Activated CD4-positive, alpha-beta memory T cell treated with anti-CD3 and anti-CD28 coated beads for 36 hours (primary cell): ENCODE measurements at regions not wholly inside any gene's neighbourhood (a gene's known extent, or its start where the extent isn't known, plus 50 kb on each side); places are given as distances from the start of the nearest gene placed in this dataset.

ENCODE experiments used
- CTCF ChIA-PET: fragments of 350-600 bp; sonication (Branson Sonifier 250); formaldehyde crosslinking; loops from one replicate; lab custom pipeline; 2021; ENCODE audit warnings: antibody characterized with exemption, inconsistent platforms; lab: Charles Lee
- POLR2A ChIA-PET: fragments of 350-600 bp; sonication (Branson Sonifier 250); formaldehyde crosslinking; loops from one replicate; lab custom pipeline; 2021; ENCODE audit warnings: antibody characterized with exemption; lab: Charles Lee
- DNase-seq: peaks from one replicate; pipeline ENCODE4 v3.0.0-alpha.2; 2020
- H3K27ac Mint-ChIP-seq: one replicate; pipeline ENCODE4 v1.8.0; 2021; ENCODE audit warnings: mixed read lengths
- H3K27me3 Mint-ChIP-seq: one replicate; pipeline ENCODE4 v1.8.0; 2021; ENCODE audit warnings: mixed read lengths
- H3K36me3 Mint-ChIP-seq: one replicate; pipeline ENCODE4 v1.8.0; 2021; ENCODE audit warnings: mixed read lengths
- H3K4me1 Mint-ChIP-seq: one replicate; pipeline ENCODE4 v1.8.0; 2021; ENCODE audit warnings: low read depth, mixed read lengths
- H3K4me3 Mint-ChIP-seq: one replicate; pipeline ENCODE4 v1.8.0; 2021; ENCODE audit warnings: mild to moderate bottlenecking, mixed read lengths
- H3K9me3 Mint-ChIP-seq: one replicate; pipeline ENCODE4 v1.8.0; 2021; ENCODE audit warnings: mixed read lengths
- intact Hi-C: fragments of 100-400 bp; cut with micrococcal nuclease; formaldehyde crosslinking; loops from one replicate; pipeline ENCODE4 v1.15.1; 2023

GRCh38 chr2:150548527-150548926 is 61.1 kb upstream of the RND3 start:
- intact Hi-C loops = no loop called here
- CTCF ChIA-PET = no interaction called here
- Mint-ChIP-seq H3K4me3 (no peak overlapping the region), H3K36me3 (no peaks in the 10 kb centered on the region), H3K27ac (no peak overlapping the region), H3K27me3 (no peaks in the 10 kb centered on the region), H3K4me1 (no peaks in the 10 kb centered on the region), H3K9me3 (no peaks in the 10 kb centered on the region)
- POLR2A ChIA-PET = no interaction called here
- no peak for DNase-seq

GRCh38 chr2:150545916-150546315 is 58.4 kb upstream of the RND3 start:
- Mint-ChIP-seq H3K4me3 (no peak overlapping the region), H3K27ac (no peak overlapping the region), H3K36me3 (no peaks in the 10 kb centered on the region), H3K4me1 (no peaks in the 10 kb centered on the region), H3K9me3 (peaks cover 2% of the 10 kb centered on the region), H3K27me3 (no peaks in the 10 kb centered on the region)
- no peak for DNase-seq
- ChIA-PET CTCF (no interaction called here), POLR2A (no interaction called here)
- intact Hi-C loops = no loop called here

- ChIA-PET POLR2A (no interaction called here), CTCF (no interaction called here)
- H3K9me3 Mint-ChIP-seq = peaks cover 2% of the 10 kb centered on the region
- H3K27ac Mint-ChIP-seq = no peak overlapping the region
- no peak for DNase-seq
- H3K27me3 Mint-ChIP-seq = no peaks in the 10 kb centered on the region
- H3K4me3 Mint-ChIP-seq = no peak overlapping the region
- H3K36me3 Mint-ChIP-seq = no peaks in the 10 kb centered on the region
- no peaks in the 10 kb centered on the region for H3K4me1 Mint-ChIP-seq
- intact Hi-C loops = no loop called here
These were observed 57.3 kb upstream of the RND3 start for GRCh38 chr2:150544731-150545130.

GRCh38 chr2:150542692-150543091 is 55.2 kb upstream of the RND3 start:
- Mint-ChIP-seq H3K27ac (no peak overlapping the region), H3K27me3 (no peaks in the 10 kb centered on the region), H3K9me3 (peaks cover 2% of the 10 kb centered on the region), H3K4me1 (no peaks in the 10 kb centered on the region), H3K36me3 (no peaks in the 10 kb centered on the region), H3K4me3 (no peak overlapping the region)
- no peak for DNase-seq
- intact Hi-C loops = no loop called here
- CTCF ChIA-PET = no interaction called here
- POLR2A ChIA-PET = no interaction called here

- peaks cover 2% of the 10 kb centered on the region for H3K9me3 Mint-ChIP-seq
- CTCF ChIA-PET = no interaction called here
- no peaks in the 10 kb centered on the region for H3K36me3 Mint-ChIP-seq
- POLR2A ChIA-PET = no interaction called here
- H3K4me3 Mint-ChIP-seq = no peak overlapping the region
- intact Hi-C loops = no loop called here
- DNase-seq = no peak
- H3K4me1 Mint-ChIP-seq = no peaks in the 10 kb centered on the region
- H3K27ac Mint-ChIP-seq = no peak overlapping the region
- H3K27me3 Mint-ChIP-seq = no peaks in the 10 kb centered on the region
These were observed 54.7 kb upstream of the RND3 start for GRCh38 chr2:150542172-150542571.

DNA sequence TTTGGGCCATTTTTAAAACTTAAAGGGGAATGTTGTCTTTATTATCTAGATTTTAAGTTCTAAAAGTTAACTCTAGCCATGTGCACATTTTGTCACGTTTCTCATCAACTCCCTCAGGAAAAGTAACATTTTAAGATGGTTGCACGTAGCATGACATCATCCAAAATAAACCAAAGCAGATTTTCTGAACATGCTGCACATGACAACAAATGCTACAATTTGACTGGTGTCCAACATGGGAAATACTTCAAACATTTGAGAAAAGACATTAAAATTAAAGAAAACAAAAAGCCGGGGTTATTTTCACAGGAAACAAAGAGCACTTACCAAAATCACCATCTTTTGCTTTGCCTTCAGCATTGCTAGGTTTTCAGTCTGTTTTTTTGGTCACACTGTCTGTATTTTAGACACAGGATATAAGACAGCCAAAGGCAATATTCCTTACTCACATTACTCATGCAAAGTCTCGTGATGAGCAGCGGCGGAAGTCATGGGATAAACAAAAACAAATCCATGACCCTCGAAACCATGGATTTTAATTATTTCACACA is 51.3 kb upstream of the RND3 start:
- no peak overlapping the region for H3K27ac Mint-ChIP-seq
- intact Hi-C loops = no loop called here
- ChIA-PET CTCF (no interaction called here), POLR2A (no interaction called here)
- H3K4me3 Mint-ChIP-seq = no peak overlapping the region
- H3K27me3 Mint-ChIP-seq = no peaks in the 10 kb centered on the region
- no peaks in the 10 kb centered on the region for H3K4me1 Mint-ChIP-seq
- DNase-seq = no peak
- H3K36me3 Mint-ChIP-seq = no peaks in the 10 kb centered on the region
- H3K9me3 Mint-ChIP-seq = peaks cover 9% of the 10 kb centered on the region
